Chondrocyte (in vitro differentiated cells): ENCODE measurements at regions not wholly inside any gene's neighbourhood (a gene's known extent, or its start where the extent isn't known, plus 50 kb on each side); places are given as distances from the start of the nearest gene placed in this dataset.

Source experiments
- DNase-seq: peaks from one replicate; pipeline ENCODE4 v3.0.0; 2021; ENCODE audit warnings: mixed read lengths, low spot score
- H3K27ac Mint-ChIP-seq: one replicate; pipeline ENCODE4 v1.8.0; 2021; ENCODE audit warnings: mild to moderate bottlenecking, moderate library complexity, mixed read lengths; ENCODE audit not compliant: unreplicated experiment
- H3K27me3 Mint-ChIP-seq: 2 replicates; pipeline ENCODE4 v1.8.0; 2021; ENCODE audit warnings: low read depth, mixed read lengths
- H3K36me3 Mint-ChIP-seq: 2 replicates; pipeline ENCODE4 v1.8.0; 2021; ENCODE audit warnings: low read depth, mixed read lengths
- H3K4me1 Mint-ChIP-seq: 2 replicates; pipeline ENCODE4 v1.8.0; 2021; ENCODE audit warnings: low read depth, mild to moderate bottlenecking, mixed read lengths
- H3K4me3 Mint-ChIP-seq: one replicate; pipeline ENCODE4 v1.8.0; 2021; ENCODE audit warnings: mild to moderate bottlenecking, moderate library complexity, mixed read lengths; ENCODE audit not compliant: unreplicated experiment
- H3K9me3 Mint-ChIP-seq: 2 replicates; pipeline ENCODE4 v1.8.0; 2021; ENCODE audit warnings: low read depth, mixed read lengths
- CTCF ChIP-seq: fragments of 200-600 bp; sonication (generic); IDR thresholded peaks from 2 replicates; pipeline ENCODE4 v1.5.0; 2021; ENCODE audit warnings: antibody characterized with exemption, mild to moderate bottlenecking, moderate library complexity

- H3K36me3 Mint-ChIP-seq = no peaks in the 10 kb centered on the region
- H3K27me3 Mint-ChIP-seq = peaks cover 3% of the 10 kb centered on the region
- H3K4me1 Mint-ChIP-seq = no peaks in the 10 kb centered on the region
- TF ChIP-seq CTCF = no peak
- DNase-seq = no peak
- H3K27ac Mint-ChIP-seq = no peak overlapping the region
- H3K9me3 Mint-ChIP-seq = no peaks in the 10 kb centered on the region
- H3K4me3 Mint-ChIP-seq = no peak overlapping the region
Measured at GRCh38 chr15:47349179-47349578, 368.1 kb upstream of the SEMA6D start.

GRCh38 chr15:47351501-47351900 is 365.8 kb upstream of the SEMA6D start:
- Mint-ChIP-seq H3K27me3 (peaks cover 5% of the 10 kb centered on the region), H3K27ac (no peak overlapping the region)

DNA sequence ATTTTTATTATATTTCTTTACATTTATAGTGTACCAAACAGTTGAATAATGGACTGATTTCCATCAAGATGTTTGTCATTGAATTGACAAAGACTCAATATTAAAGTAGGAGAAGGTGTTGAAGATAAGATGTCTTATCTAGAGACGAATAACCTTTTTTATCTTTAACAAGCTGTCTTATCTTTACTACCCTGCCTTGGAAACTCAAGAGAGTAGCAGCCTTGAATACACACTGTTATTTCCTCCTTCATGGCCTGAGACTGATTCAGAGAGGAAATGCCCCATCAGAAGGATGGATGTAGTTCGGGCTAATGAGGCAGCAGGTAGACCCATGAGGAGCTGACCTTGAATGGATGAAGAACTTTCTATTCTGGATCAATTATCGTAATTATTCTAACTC is 365.1 kb upstream of the SEMA6D start:
- Mint-ChIP-seq H3K4me1 (no peaks in the 10 kb centered on the region), H3K27ac (no peak overlapping the region), H3K4me3 (no peak overlapping the region), H3K36me3 (no peaks in the 10 kb centered on the region), H3K9me3 (no peaks in the 10 kb centered on the region), H3K27me3 (peaks cover 5% of the 10 kb centered on the region)
- no peak for DNase-seq
- TF ChIP-seq CTCF = no peak

More at GRCh38 chr15:47351501-47351900, 365.8 kb upstream of the SEMA6D start:
- H3K4me1 Mint-ChIP-seq = no peaks in the 10 kb centered on the region
- DNase-seq = no peak
- no peak for TF ChIP-seq CTCF
- no peak overlapping the region for H3K4me3 Mint-ChIP-seq
- H3K9me3 Mint-ChIP-seq = no peaks in the 10 kb centered on the region
- H3K36me3 Mint-ChIP-seq = no peaks in the 10 kb centered on the region

- Mint-ChIP-seq H3K4me3 (no peak overlapping the region), H3K27ac (no peak overlapping the region), H3K36me3 (no peaks in the 10 kb centered on the region), H3K4me1 (no peaks in the 10 kb centered on the region), H3K27me3 (peaks cover 2% of the 10 kb centered on the region), H3K9me3 (no peaks in the 10 kb centered on the region)
- DNase-seq = no peak
- no peak for TF ChIP-seq CTCF
Measured at GRCh38 chr15:47355759-47356158, 361.5 kb upstream of the SEMA6D start.

DNA sequence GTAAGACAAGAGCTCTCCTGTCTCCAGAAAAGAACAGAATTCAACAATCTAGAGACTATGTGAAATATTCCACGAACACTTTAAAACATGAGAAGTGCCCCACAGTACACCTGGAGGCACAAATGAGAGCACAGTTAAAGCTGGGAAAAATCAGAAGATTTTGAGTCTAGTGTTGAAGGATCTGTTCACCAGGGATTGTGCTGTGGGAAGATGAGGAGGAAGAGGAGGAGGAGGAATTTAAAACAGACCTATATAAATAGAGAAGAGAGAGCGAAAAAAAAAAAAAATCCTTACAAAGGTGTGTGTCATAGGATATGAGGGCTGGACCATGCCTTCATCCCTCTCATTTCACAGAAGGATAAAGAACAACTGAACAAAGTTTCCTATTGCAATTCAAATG is 361.0 kb upstream of the SEMA6D start:
- no peak for DNase-seq
- no peak for TF ChIP-seq CTCF
- Mint-ChIP-seq H3K4me3 (no peak overlapping the region), H3K36me3 (no peaks in the 10 kb centered on the region), H3K4me1 (no peaks in the 10 kb centered on the region), H3K9me3 (no peaks in the 10 kb centered on the region), H3K27me3 (peaks cover 2% of the 10 kb centered on the region), H3K27ac (no peak overlapping the region)
